ENCODE measurements at regions not wholly inside any gene's neighbourhood (a gene's known extent, or its start where the extent isn't known, plus 50 kb on each side); places are given as distances from the start of the nearest gene placed in this dataset.
"Not testable (repeated sequence)": the region's sequence is repeated elsewhere in the genome, so short reads cannot be mapped to it uniquely, and the experiment has no call there.

GRCh38 chr5:52255308-52255707 lies 532.4 kb upstream of the ITGA1 start:
- no peak for DNase-seq

- DNase-seq, result peak; percentile 93
Measured at GRCh38 chr5:52262844-52263243, 524.9 kb upstream of the ITGA1 start.

DNA sequence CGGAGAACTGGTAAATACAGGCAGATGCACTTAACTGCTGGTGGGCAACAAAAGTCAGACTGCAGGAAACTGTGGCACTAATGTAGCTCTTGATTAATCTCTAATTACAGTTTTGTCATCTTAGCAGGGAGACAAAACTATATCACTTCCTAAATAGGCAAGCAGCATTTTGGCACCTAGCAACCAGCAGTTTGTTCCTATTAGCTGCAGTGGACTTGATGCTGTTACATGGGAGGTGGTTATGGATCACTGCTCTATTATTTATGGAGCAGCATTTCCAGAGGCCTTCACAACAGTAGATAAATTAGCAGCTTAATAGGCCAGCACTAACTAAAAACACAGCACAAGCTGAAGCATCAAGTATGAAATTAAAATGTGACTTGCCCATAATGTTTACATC lies 518.3 kb upstream of the ITGA1 start:
- peak; percentile 99 for DNase-seq

DNA sequence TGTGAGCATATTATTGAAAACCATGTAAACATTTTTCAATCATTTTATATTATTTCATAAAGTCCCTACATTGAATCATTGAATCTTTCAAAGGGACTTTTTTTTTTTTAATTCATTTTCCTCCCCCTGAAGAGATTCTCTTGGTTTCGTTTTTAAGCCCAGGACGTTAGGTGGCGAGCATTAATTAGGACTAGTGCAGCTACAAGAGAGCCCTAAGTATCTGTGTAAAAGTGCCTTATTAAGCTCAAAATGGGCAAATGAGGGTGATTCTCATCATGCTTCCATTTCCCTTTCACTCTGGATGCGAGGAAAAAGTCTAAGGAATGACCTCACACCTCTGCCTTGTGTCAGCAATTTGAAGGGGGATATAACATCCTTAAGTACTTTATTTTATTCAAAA lies 517.9 kb upstream of the ITGA1 start:
- DNase-seq, result peak; percentile 98

GRCh38 chr5:52275639-52276038 lies 512.1 kb upstream of the ITGA1 start:
- DNase-seq, result no peak

DNA sequence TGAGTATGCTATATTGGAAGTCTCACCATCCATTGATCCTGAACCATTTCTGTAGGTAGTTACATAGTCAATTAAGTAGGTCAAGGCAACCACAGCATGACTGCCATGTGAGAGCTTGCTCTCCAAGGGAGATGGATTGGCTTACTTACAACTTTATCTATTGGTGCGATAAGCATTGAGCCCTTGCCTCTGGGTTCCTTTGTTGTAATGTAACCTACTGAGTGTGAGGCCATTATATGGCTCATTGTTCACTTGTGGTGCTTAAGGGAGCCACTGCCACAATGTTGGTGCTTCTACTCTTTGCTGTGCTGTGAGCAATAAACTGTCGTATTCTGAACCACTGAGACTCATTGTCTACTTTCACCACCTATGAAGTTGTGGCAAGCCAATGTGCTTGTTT lies 510.6 kb upstream of the ITGA1 start:
- DNase-seq, result no peak

- no peak for DNase-seq
Measured at GRCh38 chr5:52282647-52283046, 505.1 kb upstream of the ITGA1 start.

GRCh38 chr5:52283221-52283620 lies 504.5 kb upstream of the ITGA1 start:
- DNase-seq, result no peak

DNA sequence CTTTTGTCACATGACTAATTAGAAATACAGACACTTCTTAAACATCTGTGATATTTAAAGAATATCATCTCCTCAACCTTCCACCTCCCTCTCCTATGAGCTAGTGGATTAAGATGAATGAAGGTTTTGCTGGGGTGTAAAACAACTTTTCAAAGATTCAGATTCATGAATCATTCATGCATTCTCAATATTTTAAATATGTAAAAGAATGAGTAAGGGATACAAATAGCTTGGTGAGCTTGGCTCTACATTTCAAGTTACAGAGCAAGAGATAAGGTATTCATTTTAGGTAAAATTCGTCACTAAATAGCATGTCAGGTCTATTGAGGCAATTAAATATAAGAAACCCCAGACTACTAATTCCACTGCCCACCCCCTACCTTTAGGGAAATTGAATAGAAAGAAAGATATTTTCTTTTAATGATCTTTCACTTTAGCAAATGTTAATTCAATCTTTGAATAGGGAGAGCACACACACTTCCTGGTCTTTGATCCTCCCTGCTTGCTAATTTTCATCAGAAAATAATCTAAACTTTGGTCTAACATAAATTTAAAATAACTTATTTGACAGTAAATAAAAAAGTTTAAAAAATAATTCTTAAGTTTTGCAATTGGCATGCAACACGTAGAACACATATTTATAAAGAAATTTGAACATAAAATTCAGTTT lies 486.9 kb upstream of the ITGA1 start:
- DNase-seq, result no peak

GRCh38 chr5:52304816-52305215 lies 482.9 kb upstream of the ITGA1 start:
- DNase-seq, result not testable (repeated sequence)

DNA sequence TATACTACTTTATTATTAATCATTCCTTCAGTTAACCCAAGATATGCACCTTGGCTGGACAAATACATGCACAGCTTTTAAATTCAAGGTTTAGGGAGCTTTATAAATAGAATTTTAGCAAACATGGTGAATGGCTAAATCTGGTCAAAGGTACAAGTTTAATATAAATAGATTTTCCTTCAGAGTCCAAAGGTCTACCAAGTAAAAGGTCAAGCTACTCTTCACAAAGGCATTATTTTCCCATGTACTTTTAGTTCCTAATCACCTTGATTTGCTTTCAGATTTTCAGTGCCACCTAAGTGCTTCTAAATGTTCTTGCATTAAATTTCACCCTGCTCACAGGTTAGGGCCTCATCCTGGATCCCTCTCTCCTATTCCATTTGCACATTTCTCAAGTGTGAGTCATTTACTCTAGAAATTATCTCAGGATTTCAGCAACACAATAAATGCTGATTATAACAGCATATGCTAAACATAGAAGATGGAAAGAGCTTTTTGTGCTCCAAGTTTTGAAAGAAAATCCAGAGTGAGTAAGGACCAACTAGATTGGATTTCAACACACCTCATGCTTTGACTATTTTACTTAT lies 459.4 kb upstream of the ITGA1 start:
- no peak for DNase-seq

DNA sequence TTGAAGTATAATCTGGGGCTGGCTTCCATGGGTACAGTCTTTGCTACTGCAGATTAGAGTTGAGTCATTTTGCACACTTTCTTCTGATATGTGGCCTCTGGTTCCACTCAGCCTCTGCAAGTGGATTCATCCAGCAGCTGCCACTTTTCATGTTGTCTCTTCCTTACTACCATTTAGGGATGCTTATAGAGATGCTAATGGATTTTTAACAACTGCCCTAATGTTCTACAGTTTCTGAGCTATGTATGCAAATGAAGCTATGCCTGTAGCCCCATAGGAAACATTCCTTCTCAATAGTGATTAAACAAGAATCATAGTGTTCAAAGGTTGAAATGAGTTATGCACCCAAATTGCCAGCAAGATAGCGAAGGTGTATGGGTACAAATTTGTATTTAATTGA lies 456.0 kb upstream of the ITGA1 start:
- DNase-seq, result no peak

DNA sequence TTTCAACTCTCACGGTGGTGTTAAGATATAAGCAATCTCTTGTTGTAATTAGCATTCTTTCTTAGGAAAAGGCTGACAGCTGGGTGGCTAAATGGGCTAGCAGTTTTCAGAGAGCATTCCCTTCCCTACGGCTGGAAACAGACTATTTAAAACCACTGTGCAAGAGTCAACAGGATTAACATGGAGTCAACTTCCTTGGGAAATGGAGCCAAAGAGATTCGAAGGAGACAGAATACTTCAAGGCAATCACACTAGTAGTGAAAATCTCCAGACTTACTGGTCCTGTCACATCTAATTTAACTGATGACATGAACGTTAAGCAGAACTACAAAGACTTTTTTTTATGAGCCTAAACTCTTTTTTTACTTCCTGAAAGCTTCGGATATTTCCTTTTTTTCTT lies 453.3 kb upstream of the ITGA1 start:
- DNase-seq, result no peak

GRCh38 chr5:52339285-52339684 lies 448.4 kb upstream of the ITGA1 start:
- no peak for DNase-seq

DNA sequence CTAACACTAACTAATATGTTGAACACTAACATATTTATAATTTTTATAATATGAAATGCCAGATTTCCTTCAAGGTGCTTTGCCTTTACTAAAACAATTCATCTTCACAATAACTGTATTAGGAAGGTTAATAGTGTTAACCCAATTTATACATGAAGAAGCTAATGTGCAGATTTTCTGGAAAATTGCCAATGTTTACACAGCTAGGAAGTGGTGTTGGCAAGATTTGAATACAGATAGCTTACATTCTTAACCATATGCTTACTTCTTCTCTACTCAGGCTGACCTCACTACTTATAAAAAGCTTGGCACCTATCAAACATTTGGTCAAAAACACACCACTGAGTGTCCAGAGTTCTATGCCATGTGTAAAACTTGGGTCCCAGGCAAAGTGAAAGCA lies 445.4 kb upstream of the ITGA1 start:
- no peak for DNase-seq

DNA sequence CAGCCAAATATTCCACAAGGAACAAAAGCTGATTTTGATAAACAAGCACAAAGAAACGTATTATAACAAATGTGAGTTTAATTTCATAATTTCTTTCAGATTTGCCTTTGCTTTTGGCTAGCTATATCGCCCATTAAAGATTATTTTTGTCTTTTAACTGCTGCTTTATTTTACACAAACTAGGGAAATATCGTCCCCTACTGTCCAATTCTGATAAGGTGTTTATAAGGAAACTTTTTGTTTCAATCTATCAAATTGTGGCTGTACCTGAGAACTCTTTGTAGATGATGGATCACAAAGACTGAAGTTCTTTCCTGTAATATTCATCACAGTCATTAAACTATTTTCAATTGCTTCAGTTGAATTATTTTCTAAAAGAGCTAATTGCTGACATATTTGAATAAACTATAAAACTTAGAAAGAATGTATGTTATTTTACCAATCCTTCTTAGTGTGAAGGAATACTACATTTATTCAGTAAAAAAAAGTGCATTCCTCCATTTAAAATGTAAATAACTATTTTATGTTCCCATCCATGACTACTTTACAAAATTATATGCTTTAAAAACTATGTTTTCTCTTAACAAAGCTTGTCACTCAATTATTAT lies 431.3 kb upstream of the ITGA1 start:
- peak; percentile 96 for DNase-seq

DNA sequence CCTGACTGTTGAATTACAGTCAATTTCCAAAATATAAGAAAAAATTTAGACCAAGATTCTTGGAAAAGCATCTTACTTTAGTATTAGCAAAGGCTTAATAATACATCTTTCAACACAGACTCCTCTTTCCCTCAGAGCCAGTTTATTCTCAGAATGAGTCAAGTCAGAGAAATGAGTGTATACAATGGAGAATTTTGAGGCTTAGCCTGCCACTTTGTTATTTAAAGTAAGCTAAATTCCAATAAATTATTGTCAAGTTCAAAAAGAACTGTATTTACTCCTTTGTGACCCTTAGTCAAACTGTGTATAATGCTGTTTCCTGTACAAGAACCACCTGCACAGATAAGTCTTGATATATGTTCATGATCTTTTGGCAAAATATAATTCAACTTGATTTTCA lies 428.5 kb upstream of the ITGA1 start:
- DNase-seq, result no peak

- DNase-seq, result no peak
Measured at GRCh38 chr5:52360985-52361384, 426.7 kb upstream of the ITGA1 start.

DNA sequence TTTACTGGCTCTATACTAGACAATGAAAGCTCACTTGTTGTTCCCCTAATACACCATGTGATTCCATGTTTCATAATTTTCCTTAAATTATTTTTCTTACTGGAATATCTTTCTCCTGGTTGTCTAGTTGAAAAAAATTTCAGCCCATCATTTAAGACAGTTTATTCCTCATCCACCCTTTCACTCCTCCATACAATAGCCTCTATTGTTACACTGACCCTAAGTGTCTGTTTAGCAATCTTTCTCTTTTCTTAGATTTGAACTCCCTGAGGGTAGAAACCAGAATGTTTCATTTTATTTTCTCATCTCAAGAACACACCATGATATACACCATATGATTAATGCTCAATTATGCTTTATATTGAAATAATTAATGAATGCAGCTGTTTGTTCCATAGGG lies 413.4 kb upstream of the ITGA1 start:
- DNase-seq, result no peak

GRCh38 chr5:52375969-52376368 lies 411.7 kb upstream of the ITGA1 start:
- no peak for DNase-seq

DNA sequence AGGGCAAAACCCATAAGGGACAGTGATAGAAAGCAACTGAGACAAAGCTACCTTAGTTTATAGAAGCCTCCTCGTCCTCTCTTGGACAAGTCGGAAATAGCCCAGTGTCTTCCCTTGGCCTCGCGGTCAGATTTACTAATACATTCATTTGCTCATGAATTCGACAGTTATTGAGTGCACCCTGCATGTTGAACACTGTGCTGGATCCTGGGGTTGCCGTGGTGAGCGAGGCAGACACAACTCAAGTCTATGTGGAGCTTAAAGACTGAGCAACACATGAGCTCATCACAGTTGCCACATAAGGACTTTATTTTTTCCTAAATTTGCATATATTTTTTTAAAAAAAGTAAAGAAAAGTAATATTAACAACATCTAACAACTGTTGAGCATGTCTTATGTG lies 411.1 kb upstream of the ITGA1 start:
- no peak for DNase-seq

- DNase-seq, result no peak
Measured at GRCh38 chr5:52378237-52378636, 409.5 kb upstream of the ITGA1 start.

GRCh38 chr5:52388349-52388748 lies 399.4 kb upstream of the ITGA1 start:
- DNase-seq, result no peak

GRCh38 chr5:52392321-52392720 lies 395.4 kb upstream of the ITGA1 start:
- no peak for DNase-seq

DNA sequence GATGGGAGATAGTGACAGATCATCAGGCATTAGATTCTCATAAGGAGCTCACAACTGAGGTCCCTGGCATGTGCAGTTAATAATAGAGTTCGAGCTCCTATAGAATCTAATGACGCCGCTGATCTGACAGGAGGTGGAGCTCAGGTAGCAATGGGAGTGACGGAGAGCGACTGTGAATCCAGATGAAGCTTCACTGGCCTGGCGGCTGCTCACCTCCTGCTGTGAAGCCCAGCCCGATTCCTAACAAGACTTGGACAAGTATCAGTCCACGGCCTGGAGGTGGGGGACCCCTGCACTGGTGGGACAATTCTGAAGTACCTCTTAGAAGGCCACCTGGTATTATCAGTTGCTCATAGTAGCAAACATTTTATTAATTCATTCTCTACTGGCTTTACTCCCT lies 377.9 kb upstream of the ITGA1 start:
- no peak for DNase-seq
